Activated T-helper 1 cell treated with anti-CD3 and anti-CD28 coated beads, Interleukin-12 subunit alpha, Interleukin-12 subunit beta, Interleukin-2, Interleukin-4 antibody, amounts not matched to agents 30 ng/mL and 10 ng/mL and 1 ng/mL, durations not matched to agents 14 hours and 24 hours and 36 hours (primary cell): ENCODE measurements at regions not wholly inside any gene's neighbourhood (a gene's known extent, or its start where the extent isn't known, plus 50 kb on each side); places are given as distances from the start of the nearest gene placed in this dataset.

ENCODE experiments used
- DNase-seq: peaks from one replicate; pipeline ENCODE4 v3.0.0; 2021; ENCODE audit warnings: low spot score
- H3K27ac Mint-ChIP-seq: one replicate; pipeline ENCODE4 v1.8.0; 2021; ENCODE audit warnings: mild to moderate bottlenecking, mixed read lengths
- H3K27me3 Mint-ChIP-seq: one replicate; pipeline ENCODE4 v1.8.0; 2022; ENCODE audit warnings: mild to moderate bottlenecking, moderate library complexity, mixed read lengths; ENCODE audit not compliant: insufficient read depth
- H3K36me3 Mint-ChIP-seq: one replicate; pipeline ENCODE4 v1.8.0; 2021; ENCODE audit warnings: low read depth, mixed read lengths
- H3K4me1 Mint-ChIP-seq: one replicate; pipeline ENCODE4 v1.8.0; 2021; ENCODE audit warnings: low read depth, mixed read lengths
- H3K4me3 Mint-ChIP-seq: one replicate; pipeline ENCODE4 v1.8.0; 2021; ENCODE audit warnings: mild to moderate bottlenecking, moderate library complexity, mixed read lengths
- H3K9me3 Mint-ChIP-seq: one replicate; pipeline ENCODE4 v1.8.0; 2021; ENCODE audit warnings: mixed read lengths
- intact Hi-C: fragments of 100-400 bp; cut with micrococcal nuclease; formaldehyde crosslinking; loops from one replicate; pipeline ENCODE4 v1.15.1; 2024

DNA sequence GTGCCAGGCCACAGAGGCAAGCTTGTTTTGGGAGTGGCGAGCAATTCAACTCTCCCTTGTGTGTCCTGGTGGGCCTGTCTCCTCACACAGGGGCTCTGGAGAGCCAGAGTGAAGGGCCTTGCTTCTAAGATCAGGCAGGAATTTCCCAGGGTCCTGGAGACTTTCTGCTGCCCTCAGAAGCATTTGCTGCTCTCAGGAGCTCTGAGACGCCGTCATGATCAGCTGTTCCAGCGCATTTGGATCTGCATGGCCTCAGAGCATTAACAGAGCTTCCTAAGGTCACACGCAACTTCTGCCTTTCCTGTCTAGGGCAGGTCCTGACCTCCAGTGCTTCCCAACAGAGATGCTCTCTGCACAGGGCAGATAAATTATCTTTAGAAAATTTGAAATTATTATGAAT is 52.2 kb upstream of the C10orf90 start:
- Mint-ChIP-seq H3K36me3 (no peaks in the 10 kb centered on the region), H3K9me3 (peaks cover 3% of the 10 kb centered on the region), H3K4me1 (no peaks in the 10 kb centered on the region), H3K4me3 (no peak overlapping the region), H3K27ac (no peak overlapping the region), H3K27me3 (no peaks in the 10 kb centered on the region)
- intact Hi-C loops: no loop called here
- no peak for DNase-seq

DNA sequence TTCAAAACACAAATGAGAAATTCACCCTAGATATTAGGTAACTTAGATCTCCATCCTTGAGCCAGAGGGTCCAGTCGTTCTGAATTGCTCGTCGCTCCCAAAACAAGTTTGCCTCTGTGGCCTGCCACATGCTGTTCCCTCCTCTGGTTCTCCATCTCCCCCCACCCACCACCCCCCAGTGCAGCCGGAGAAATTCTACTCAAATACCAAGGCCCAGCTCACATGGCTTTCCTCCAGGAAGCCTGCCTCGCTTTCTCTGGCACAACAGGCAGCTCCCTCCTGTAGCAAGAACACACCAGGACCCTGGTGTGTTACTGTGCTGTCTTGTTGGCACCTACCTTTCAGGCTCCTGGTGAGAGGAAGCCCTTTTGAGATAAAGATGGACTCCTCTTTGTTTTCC is 52.7 kb upstream of the C10orf90 start:
- intact Hi-C loops: no loop called here
- no peak overlapping the region for H3K27ac Mint-ChIP-seq
- no peak overlapping the region for H3K4me3 Mint-ChIP-seq
- H3K9me3 Mint-ChIP-seq: no peaks in the 10 kb centered on the region
- H3K36me3 Mint-ChIP-seq: no peaks in the 10 kb centered on the region
- H3K4me1 Mint-ChIP-seq: no peaks in the 10 kb centered on the region
- no peak for DNase-seq
- H3K27me3 Mint-ChIP-seq: no peaks in the 10 kb centered on the region

DNA sequence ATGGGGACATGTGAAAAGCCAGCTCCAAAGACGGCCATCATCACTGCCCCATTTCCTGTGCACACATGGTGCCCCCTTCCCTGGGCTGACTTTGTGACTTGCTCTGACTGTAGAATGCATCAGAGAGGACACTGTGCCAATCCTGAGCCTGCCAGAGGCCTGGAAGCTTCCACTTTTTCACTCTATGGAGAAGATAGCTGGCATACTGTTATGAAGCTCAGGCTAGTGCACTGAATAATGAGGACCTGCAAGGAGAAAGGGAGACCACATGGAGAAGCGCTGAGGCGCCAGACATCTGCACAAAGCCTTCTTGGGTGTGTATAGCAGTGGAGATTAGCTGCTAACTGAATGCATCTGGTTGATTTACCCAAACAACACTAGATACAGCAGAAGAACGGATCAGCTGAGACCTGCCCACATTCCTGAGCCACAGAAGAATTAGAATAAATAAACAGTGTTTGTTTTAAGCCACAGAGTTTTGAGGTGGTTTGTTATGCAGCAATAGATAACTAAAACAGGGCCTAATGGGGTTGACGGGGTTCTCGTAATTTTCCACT is 58.9 kb upstream of the C10orf90 start:
- Mint-ChIP-seq H3K27ac (no peak overlapping the region), H3K9me3 (no peaks in the 10 kb centered on the region), H3K36me3 (no peaks in the 10 kb centered on the region), H3K27me3 (no peaks in the 10 kb centered on the region), H3K4me3 (no peak overlapping the region), H3K4me1 (no peaks in the 10 kb centered on the region)
- no peak for DNase-seq
- intact Hi-C loops: no loop called here

- H3K4me3 Mint-ChIP-seq: no peak overlapping the region
- no peaks in the 10 kb centered on the region for H3K4me1 Mint-ChIP-seq
Measured at GRCh38 chr10:126730856-126731609, 60.5 kb upstream of the C10orf90 start.

GRCh38 chr10:126731610-126731990 is 61.1 kb upstream of the C10orf90 start:
- no peak overlapping the region for H3K27ac Mint-ChIP-seq
- no peaks in the 10 kb centered on the region for H3K9me3 Mint-ChIP-seq
- no peaks in the 10 kb centered on the region for H3K36me3 Mint-ChIP-seq
- no peak for DNase-seq
- intact Hi-C loops: no loop called here
- no peaks in the 10 kb centered on the region for H3K4me1 Mint-ChIP-seq
- no peaks in the 10 kb centered on the region for H3K27me3 Mint-ChIP-seq
- H3K4me3 Mint-ChIP-seq: no peak overlapping the region

More at GRCh38 chr10:126730856-126731609, 60.5 kb upstream of the C10orf90 start:
- no peaks in the 10 kb centered on the region for H3K9me3 Mint-ChIP-seq
- no peaks in the 10 kb centered on the region for H3K27me3 Mint-ChIP-seq
- no peak overlapping the region for H3K27ac Mint-ChIP-seq
- no peaks in the 10 kb centered on the region for H3K36me3 Mint-ChIP-seq
- no peak for DNase-seq
- intact Hi-C loops: no loop called here

DNA sequence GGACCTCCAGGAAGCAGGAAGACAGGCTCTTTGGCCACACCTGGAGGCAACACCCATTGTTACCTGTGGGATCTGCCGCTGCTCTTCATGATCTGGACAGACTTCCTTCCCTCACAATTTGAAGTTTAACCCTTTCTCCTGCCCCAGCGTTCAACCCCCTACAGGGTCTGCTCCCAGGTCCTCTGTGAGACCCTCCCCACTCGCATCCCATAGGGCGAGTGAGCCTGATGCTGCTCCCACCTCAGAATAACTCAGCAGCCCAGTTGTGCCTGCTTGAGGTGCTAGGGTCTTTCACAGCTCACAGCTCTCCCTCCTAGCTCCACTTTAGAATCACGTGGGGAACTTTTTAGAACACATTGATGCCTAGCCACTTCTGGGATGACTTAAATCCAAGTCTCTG is 61.8 kb upstream of the C10orf90 start:
- intact Hi-C loops: no loop called here
- no peaks in the 10 kb centered on the region for H3K9me3 Mint-ChIP-seq
- no peak for DNase-seq
- no peak overlapping the region for H3K27ac Mint-ChIP-seq
- H3K36me3 Mint-ChIP-seq: no peaks in the 10 kb centered on the region
- H3K27me3 Mint-ChIP-seq: no peaks in the 10 kb centered on the region
- no peak overlapping the region for H3K4me3 Mint-ChIP-seq
- no peaks in the 10 kb centered on the region for H3K4me1 Mint-ChIP-seq

DNA sequence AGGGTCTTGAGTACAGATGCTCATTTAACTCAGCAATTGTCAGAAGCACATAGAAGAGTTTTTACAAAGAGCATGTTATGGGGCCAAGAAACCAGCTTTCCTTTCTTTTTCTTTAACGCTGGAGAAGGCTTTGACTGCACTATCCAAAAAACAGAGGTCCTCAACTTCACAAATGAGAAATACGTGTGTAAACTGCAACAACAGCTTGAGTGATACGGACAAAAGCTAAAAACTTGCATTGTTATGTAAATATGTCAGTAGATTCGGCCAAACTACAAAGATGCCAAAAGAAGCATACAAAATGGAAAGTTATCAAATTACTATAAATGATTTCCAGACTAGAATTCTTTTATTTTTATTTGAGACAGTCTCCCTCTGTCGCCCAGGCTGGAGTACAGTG is 62.4 kb upstream of the C10orf90 start:
- intact Hi-C loops: no loop called here
- DNase-seq: no peak
- no peaks in the 10 kb centered on the region for H3K9me3 Mint-ChIP-seq
- H3K4me3 Mint-ChIP-seq: no peak overlapping the region
- no peaks in the 10 kb centered on the region for H3K27me3 Mint-ChIP-seq
- H3K4me1 Mint-ChIP-seq: no peaks in the 10 kb centered on the region
- H3K36me3 Mint-ChIP-seq: no peaks in the 10 kb centered on the region
- H3K27ac Mint-ChIP-seq: no peak overlapping the region

- Mint-ChIP-seq H3K27ac (no peak overlapping the region), H3K9me3 (no peaks in the 10 kb centered on the region), H3K4me1 (no peaks in the 10 kb centered on the region), H3K27me3 (no peaks in the 10 kb centered on the region), H3K4me3 (no peak overlapping the region), H3K36me3 (no peaks in the 10 kb centered on the region)
- intact Hi-C loops: no loop called here
- no peak for DNase-seq
Measured at GRCh38 chr10:126734015-126734414, 63.5 kb upstream of the C10orf90 start.

DNA sequence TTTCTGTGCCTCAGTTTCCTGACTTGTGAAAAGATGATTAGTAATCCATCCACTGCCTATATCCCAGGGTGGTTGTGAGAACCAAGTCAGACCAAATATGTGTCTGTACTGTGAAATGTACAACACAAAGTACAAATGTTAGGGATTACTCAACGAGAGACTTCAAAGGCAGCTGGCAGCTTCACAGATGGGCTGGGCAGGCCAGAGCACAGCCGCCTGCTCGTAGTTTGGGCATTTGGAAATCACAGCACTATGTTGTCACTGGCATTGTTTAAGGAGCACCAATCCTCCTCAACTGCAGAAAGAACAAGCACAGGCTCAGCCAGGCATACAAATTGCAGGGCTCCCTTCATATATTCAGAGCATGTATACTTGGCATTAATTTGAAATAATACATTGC is 64.5 kb upstream of the C10orf90 start:
- Mint-ChIP-seq H3K4me3 (no peak overlapping the region), H3K4me1 (no peaks in the 10 kb centered on the region), H3K9me3 (no peaks in the 10 kb centered on the region), H3K36me3 (no peaks in the 10 kb centered on the region), H3K27me3 (no peaks in the 10 kb centered on the region), H3K27ac (no peak overlapping the region)
- DNase-seq: no peak
- intact Hi-C loops: no loop called here

GRCh38 chr10:126736142-126736541 is 65.6 kb upstream of the C10orf90 start:
- H3K27ac Mint-ChIP-seq: no peak overlapping the region
- no peak for DNase-seq
- H3K9me3 Mint-ChIP-seq: no peaks in the 10 kb centered on the region
- H3K4me1 Mint-ChIP-seq: no peaks in the 10 kb centered on the region
- H3K4me3 Mint-ChIP-seq: no peak overlapping the region
- no peaks in the 10 kb centered on the region for H3K36me3 Mint-ChIP-seq
- intact Hi-C loops: no loop called here
- H3K27me3 Mint-ChIP-seq: no peaks in the 10 kb centered on the region

DNA sequence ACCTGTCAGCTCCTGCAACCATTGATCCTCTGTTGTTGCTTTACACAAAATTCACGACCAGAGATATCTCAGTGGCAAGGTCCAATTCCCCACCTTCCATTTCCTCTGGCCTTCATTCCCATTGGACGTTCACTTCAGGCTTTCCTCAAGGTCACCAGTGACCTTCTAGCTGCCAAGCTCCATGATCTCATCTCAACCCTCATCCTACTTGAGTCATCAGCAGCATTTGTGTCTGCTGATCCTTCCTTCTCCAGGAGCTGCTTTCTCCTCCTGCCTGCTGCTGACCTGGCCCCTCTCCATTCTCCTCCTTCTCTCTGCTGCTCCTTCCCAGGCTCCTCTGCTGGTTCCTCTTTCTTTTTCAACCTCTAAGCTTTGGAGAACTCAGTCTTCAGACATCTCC is 66.2 kb upstream of the C10orf90 start:
- no peaks in the 10 kb centered on the region for H3K36me3 Mint-ChIP-seq
- H3K4me1 Mint-ChIP-seq: no peaks in the 10 kb centered on the region
- H3K27me3 Mint-ChIP-seq: no peaks in the 10 kb centered on the region
- no peak for DNase-seq
- intact Hi-C loops: no loop called here
- H3K4me3 Mint-ChIP-seq: no peak overlapping the region
- H3K27ac Mint-ChIP-seq: no peak overlapping the region
- H3K9me3 Mint-ChIP-seq: no peaks in the 10 kb centered on the region

DNA sequence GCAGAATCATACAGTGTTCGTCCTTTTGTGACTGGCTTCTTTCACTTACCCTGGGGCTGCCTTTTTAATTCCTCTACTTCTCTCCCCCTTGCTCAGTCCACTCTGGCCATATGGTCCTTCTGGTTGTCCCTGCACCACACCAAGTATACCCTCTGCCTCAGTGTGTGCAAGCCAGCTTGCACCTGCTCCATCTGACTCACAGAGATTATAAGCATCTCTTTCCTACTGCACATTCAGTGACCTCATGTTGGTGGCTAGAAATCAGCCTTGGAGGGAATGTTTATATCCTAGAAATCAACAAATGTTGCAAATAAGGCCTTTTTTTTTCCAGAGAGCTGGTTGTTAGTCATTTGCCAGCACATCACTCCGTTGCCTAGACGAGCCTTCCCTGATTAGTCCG is 67.5 kb upstream of the C10orf90 start:
- Mint-ChIP-seq H3K27me3 (no peaks in the 10 kb centered on the region), H3K27ac (no peak overlapping the region), H3K4me1 (no peaks in the 10 kb centered on the region), H3K4me3 (no peak overlapping the region), H3K9me3 (no peaks in the 10 kb centered on the region), H3K36me3 (no peaks in the 10 kb centered on the region)
- intact Hi-C loops: no loop called here
- no peak for DNase-seq

GRCh38 chr10:126744571-126744970 is 74.1 kb upstream of the C10orf90 start:
- no peaks in the 10 kb centered on the region for H3K27me3 Mint-ChIP-seq
- H3K4me3 Mint-ChIP-seq: no peak overlapping the region
- no peaks in the 10 kb centered on the region for H3K9me3 Mint-ChIP-seq
- intact Hi-C loops: no loop called here
- DNase-seq: no peak
- no peak overlapping the region for H3K27ac Mint-ChIP-seq
- H3K36me3 Mint-ChIP-seq: no peaks in the 10 kb centered on the region
- H3K4me1 Mint-ChIP-seq: no peaks in the 10 kb centered on the region
